ENCODE measurements at regions not wholly inside any gene's neighbourhood (a gene's known extent, or its start where the extent isn't known, plus 50 kb on each side); places are given as distances from the start of the nearest gene placed in this dataset.

DNA sequence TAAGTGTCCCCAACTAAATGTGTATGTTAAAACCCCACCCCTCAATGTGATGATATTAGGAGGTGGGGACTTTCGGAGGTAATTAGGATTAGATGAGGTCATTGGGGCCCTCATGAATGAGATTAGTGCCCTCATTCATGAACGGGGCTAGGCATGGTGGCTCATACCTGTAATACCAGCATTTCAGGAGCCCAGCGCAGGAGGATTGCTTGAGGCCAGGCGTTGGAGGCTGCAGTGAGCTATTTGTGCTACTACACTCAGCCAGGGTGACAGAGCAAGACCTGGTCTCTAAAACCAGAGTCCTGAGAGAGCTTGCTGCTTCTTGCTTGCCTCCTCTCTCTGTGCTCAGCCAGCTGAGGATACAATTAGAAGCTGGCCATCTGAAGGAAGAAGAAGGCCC lies 62.1 kb upstream of the HSPA9 start:
- TF ChIP-seq EP300 (conservative IDR thresholded peaks at IDR 0.05; ENCODE audit: poor library complexity, severe bottlenecking), result no peak
- TF ChIP-seq, protein P1, sequence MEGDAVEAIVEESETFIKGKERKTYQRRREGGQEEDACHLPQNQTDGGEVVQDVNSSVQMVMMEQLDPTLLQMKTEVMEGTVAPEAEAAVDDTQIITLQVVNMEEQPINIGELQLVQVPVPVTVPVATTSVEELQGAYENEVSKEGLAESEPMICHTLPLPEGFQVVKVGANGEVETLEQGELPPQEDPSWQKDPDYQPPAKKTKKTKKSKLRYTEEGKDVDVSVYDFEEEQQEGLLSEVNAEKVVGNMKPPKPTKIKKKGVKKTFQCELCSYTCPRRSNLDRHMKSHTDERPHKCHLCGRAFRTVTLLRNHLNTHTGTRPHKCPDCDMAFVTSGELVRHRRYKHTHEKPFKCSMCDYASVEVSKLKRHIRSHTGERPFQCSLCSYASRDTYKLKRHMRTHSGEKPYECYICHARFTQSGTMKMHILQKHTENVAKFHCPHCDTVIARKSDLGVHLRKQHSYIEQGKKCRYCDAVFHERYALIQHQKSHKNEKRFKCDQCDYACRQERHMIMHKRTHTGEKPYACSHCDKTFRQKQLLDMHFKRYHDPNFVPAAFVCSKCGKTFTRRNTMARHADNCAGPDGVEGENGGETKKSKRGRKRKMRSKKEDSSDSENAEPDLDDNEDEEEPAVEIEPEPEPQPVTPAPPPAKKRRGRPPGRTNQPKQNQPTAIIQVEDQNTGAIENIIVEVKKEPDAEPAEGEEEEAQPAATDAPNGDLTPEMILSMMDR (IDR thresholded peaks at IDR 0.05; ENCODE audit: poor library complexity, severe bottlenecking), result no peak
- TF ChIP-seq RAD21 (conservative IDR thresholded peaks at IDR 0.05), result no peak

All from neural cell (in vitro differentiated cells).